ENCODE measurements at regions not wholly inside any gene's neighbourhood (a gene's known extent, or its start where the extent isn't known, plus 50 kb on each side); places are given as distances from the start of the nearest gene placed in this dataset.
"Not testable (repeated sequence)": the region's sequence is repeated elsewhere in the genome, so short reads cannot be mapped to it uniquely, and the experiment has no call there.

- no peak for DNase-seq
Observed at GRCh38 chr2:75870133-75870532, 159.4 kb upstream of the GCFC2 start.

GRCh38 chr2:75865702-75866101 lies 155.0 kb upstream of the GCFC2 start:
- no peak for DNase-seq

DNA sequence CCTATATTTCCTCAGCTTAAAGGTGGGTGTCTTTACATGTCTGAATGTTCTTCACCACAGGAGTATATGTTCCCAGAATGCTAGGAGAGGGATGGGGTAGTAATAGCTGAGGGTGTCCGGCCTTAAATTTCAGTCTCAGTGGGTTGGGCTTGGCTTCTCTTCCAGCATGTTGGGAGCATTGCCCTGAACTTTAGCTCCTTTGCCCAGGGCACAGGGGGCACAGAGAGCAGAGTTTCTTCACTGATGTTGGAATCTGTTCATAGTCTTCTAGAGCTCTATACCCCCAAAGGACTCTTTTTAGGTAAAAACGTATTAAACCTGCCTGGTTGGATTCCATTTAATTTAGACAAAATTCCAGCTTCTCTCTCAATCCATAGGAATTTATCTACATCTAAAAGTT lies 154.4 kb upstream of the GCFC2 start:
- DNase-seq: no peak

DNA sequence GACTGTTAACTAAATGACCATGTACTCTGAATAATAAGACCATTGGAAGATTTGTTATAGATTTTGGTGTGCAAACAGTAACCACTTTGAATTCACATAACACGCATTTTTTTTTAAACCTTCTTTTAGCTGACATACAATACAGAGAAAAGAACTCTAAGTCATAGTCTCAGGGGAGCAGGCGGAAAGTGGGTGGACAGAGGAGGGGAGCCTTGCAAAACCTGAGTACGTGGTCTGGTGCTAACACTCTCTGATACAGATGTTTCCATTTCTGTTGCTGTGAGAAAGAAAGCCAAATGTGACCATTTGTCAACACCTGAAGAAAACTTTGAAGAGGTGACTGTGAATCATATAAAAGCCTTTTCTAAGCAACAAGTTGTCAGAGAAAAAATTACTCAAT lies 151.8 kb upstream of the GCFC2 start:
- DNase-seq: no peak

DNA sequence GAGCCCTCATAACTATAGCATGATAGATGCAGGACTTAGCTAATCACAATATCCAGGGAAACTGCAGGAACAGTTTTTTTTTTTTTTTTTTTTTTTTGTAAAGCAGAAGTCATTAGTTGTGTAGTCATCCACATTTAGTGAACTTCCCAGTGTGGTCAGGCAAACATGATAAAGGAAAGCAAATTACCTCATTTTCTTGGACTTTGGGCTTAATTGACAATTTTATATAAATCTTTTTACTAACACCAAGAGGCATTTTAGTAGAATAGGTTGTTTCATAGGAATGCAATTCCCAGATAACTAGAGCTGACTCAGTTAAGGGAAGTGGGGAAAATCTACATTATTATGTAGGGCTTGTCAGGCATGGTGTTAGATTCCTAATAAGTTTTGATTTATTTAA lies 142.7 kb upstream of the GCFC2 start:
- no peak for DNase-seq

DNA sequence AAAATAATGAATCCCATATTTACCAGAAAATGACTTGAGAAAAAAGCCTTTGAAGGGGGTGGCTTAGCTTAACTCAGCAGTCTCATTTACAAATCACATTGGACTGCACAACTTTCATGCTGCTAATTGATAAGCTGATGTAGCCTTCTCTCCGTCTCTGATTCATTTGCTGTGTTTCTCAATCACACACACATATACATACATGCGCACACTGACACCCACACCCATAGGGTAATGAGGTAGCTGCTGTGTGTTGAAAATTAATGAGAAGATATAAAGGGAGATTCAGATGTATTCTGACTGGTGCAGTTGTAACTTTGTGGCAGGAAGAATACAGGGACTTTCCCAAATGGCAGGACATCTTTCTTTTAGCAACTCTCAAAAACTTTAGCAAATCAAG lies 141.9 kb upstream of the GCFC2 start:
- DNase-seq: no peak

- DNase-seq: no peak
Observed at GRCh38 chr2:75846683-75847190, 136.0 kb upstream of the GCFC2 start.

- no peak for DNase-seq
Observed at GRCh38 chr2:75844651-75845050, 133.9 kb upstream of the GCFC2 start.

DNA sequence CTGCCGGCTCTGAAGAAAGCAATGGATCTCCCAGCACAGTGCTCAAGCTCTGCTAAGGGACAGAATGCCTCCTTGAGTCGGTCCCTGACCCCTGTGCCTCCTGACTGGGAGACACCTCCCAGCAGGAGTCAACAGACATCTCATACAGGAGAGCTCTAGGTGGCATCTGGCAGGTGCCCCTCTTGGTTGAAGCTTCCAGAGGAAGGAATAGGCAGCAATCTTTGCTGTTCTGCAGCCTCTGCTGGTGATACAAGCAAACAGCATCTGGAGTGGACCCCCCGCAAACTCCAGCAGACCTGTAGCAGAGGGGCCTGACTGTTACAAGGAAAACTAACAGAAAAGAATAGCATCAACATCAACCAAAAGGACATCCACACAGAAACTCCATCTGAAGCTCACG lies 123.9 kb upstream of the GCFC2 start:
- DNase-seq: not testable (repeated sequence)

DNA sequence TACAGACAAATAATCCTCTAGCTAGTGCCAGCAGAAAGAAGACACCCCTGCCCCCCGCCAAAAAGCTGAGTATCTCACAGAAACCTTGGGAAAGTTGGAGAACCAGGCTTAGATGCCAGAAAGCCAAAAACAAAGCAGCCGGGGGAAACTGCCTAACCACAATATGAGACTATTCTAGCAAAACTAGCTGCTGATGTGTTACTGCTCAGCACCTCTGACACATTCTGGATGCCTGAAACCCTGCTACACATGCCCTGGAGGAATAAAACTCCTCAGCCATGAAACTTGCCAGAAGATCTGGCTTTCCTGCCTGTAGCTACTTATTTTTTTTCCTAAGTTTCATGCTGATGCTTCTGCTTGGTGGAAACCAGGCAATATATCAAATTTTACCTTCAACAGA lies 122.7 kb upstream of the GCFC2 start:
- no peak for DNase-seq

GRCh38 chr2:75828826-75829225 lies 118.1 kb upstream of the GCFC2 start:
- no peak for DNase-seq

DNA sequence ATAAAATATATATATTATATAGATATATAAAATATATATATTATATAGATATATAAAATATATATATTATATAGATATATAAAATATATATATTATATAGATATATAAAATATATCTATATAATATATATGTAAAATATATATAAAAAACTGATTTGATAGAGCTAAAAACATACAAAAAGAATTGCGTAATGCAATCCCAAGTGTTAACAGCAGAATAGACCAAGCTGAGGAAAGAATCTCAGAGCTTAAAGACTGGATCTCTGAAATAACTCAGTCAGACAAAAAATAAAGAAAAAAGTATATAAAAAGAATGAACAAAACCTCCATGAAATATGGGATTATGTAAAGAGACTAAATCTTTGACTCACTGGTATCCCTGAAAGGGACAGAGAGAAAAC lies 112.8 kb upstream of the GCFC2 start:
- DNase-seq: not testable (repeated sequence)

DNA sequence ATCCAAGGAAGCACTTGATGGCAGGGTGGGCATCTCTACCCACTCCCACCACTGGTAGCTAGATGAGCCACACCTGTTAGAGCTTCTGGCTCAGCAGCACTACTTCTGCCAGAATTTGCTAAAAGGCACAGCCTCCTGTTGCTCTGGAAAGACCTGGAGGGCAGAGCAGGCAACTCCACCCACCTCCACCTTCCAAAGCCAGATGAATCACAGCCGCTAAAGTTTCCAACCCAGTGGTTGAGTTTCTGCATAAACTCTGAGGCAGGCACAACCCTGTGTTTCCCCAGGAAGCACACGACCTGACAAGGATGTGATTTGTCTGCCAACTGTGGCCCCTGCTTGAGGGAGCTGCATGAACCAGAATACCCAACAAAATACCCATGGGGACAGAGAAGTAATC lies 111.6 kb upstream of the GCFC2 start:
- DNase-seq: no peak

- no peak for DNase-seq
Observed at GRCh38 chr2:75820693-75821092, 110.0 kb upstream of the GCFC2 start.

GRCh38 chr2:75810611-75811330 lies 100.1 kb upstream of the GCFC2 start:
- DNase-seq: no peak

DNA sequence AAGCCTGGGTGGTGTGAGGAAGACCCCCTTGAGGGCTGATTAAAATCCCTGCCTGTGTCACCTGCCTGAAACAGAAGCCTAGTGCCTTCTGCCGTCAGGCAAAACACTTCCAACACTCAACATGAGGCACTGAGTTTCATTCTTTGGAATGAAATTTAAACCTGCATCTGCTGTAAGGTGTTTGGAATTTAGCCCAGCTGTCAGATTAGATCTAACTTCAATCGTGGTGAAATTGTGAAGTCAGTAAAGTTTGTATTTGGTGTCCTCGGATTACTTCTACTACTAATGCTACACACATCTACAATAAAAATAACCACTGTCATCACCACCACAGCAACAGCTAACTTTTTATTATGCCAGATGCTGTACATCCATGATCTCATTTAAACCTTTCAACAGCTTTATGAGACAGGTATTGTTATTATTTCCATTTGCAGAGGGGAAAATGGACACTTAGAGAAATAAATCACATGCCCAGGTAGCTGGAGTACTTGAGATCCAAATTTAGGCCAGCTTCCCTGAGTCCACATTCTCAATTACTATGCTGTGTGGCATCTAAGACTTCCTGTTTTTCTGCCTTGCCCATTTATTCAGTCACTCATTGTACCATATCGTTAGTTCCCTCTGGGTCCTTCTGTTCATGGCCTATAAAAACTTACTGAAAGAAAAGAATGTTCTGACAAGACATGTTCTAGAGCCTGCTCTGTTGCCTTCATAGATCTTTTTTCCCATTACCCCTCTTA lies 98.2 kb upstream of the GCFC2 start:
- no peak for DNase-seq

DNA sequence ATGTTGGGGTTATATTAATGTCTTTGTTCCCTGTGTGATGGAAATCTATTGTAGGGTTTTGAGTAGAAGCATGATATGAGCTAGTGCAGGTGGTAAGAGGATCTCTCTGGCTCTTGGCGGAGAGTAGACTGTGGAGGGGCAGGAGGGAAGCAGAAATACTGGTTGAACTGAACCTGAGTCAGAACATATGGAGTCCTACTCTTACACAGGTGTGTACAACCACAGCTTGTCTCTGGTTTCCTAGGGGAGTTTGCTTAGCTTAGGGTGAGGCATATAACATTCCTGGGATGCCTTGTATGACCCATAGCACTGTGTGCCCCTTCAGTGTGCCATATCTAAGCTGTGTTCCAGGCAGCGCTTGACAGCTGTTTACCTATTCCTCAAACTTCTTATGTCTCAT lies 97.3 kb upstream of the GCFC2 start:
- no peak for DNase-seq

- DNase-seq: no peak
Observed at GRCh38 chr2:75801234-75801982, 90.7 kb upstream of the GCFC2 start.

DNA sequence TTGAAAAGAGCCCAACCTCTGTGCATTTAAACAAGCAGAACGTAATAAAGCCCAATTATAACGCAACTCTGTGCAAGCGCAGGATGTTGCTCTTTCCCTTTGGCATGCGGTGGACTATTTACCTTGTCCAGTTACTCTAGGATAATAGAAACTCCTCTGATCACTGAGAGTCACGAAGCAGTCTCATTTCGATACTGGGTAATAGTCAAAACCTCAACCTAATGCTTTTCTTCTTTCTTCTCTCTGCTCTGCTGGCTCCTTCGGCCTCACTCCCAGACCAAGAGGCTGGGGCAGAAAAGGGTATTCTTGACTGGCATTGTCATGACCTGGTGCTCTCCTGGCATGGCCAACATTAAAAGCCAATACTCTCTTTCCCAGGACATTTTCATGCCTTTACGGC lies 89.7 kb upstream of the GCFC2 start:
- DNase-seq: no peak

DNA sequence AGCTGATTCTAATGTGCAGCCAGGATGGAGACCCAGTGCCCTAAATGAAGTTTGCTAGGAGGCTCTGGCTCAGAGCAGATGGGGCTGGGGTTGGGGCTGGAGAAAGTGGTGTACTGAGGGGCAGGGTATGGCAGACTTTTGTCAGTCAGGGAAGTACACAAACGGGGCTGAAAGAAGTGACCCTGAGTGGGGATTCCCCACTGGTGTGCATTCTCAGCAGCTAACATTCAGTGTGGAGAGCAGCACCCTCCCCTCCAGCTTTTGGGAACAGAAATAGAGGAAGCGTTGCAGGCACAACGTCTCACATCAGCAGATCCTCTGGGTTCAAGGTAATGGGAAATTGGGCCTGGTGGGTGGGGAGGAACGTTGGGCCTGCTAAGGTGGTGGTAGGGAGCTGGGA lies 89.1 kb upstream of the GCFC2 start:
- no peak for DNase-seq

GRCh38 chr2:75798569-75798968 lies 87.9 kb upstream of the GCFC2 start:
- no peak for DNase-seq

GRCh38 chr2:75792996-75793395 lies 82.3 kb upstream of the GCFC2 start:
- DNase-seq: no peak

GRCh38 chr2:75792146-75792545 lies 81.4 kb upstream of the GCFC2 start:
- no peak for DNase-seq

Measured in activated CD4-positive, alpha-beta T cell treated with anti-CD3 and anti-CD28 coated beads, Interleukin-2, amount 50 U/mL, for 1 hour (primary cell).